ENCODE measurements at regions not wholly inside any gene's neighbourhood (a gene's known extent, or its start where the extent isn't known, plus 50 kb on each side); places are given as distances from the start of the nearest gene placed in this dataset.

- TF ChIP-seq POLR2A (IDR thresholded peaks at IDR 0.05), result no peak
- TF ChIP-seq, protein P1, sequence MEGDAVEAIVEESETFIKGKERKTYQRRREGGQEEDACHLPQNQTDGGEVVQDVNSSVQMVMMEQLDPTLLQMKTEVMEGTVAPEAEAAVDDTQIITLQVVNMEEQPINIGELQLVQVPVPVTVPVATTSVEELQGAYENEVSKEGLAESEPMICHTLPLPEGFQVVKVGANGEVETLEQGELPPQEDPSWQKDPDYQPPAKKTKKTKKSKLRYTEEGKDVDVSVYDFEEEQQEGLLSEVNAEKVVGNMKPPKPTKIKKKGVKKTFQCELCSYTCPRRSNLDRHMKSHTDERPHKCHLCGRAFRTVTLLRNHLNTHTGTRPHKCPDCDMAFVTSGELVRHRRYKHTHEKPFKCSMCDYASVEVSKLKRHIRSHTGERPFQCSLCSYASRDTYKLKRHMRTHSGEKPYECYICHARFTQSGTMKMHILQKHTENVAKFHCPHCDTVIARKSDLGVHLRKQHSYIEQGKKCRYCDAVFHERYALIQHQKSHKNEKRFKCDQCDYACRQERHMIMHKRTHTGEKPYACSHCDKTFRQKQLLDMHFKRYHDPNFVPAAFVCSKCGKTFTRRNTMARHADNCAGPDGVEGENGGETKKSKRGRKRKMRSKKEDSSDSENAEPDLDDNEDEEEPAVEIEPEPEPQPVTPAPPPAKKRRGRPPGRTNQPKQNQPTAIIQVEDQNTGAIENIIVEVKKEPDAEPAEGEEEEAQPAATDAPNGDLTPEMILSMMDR (IDR thresholded peaks at IDR 0.05), result no peak
These were observed 568.7 kb upstream of the BCHE start for GRCh38 chr3:166405896-166406295.

Data from breast epithelium (tissue), 3 donors.